ENCODE measurements at regions not wholly inside any gene's neighbourhood (a gene's known extent, or its start where the extent isn't known, plus 50 kb on each side); places are given as distances from the start of the nearest gene placed in this dataset.

GRCh38 chr1:164186881-164187280, 372.1 kb upstream of the PBX1 start:
- Histone ChIP-seq H3K4me1 (ENCODE audit: insufficient read depth, low read length) (no peaks in the 10 kb centered on the region), H3K4me2 (ENCODE audit: insufficient read depth, low read length) (no peak overlapping the region), H4K20me1 (ENCODE audit: insufficient read depth, low read length) (no peaks in the 10 kb centered on the region), H3K27me3 (ENCODE audit: insufficient read depth, low read length, poor library complexity) (no peaks in the 10 kb centered on the region), H3K79me2 (ENCODE audit: insufficient read depth, low read length) (no peaks in the 10 kb centered on the region), H3K9ac (ENCODE audit: low read depth, low read length) (no peak overlapping the region), H2AFZ (ENCODE audit: low read depth, low read length) (no peak overlapping the region), H3K36me3 (ENCODE audit: insufficient read depth, low read length) (no peaks in the 10 kb centered on the region), H3K27ac (ENCODE audit: low read length) (no peak overlapping the region), H3K4me3 (ENCODE audit: low read depth in 1 of 2, low read length in 2 of 2) (no peak overlapping the region), H3K9me3 (ENCODE audit: insufficient read depth, low read length, severe bottlenecking) (no peaks in the 10 kb centered on the region)
- ATAC-seq (ENCODE audit: insufficient read depth, low read depth): no peak
- TF ChIP-seq CTCF (IDR thresholded peaks at IDR 0.05; ENCODE audit: borderline replicate concordance, extremely low read depth, low read length, poor library complexity, severe bottlenecking) (no peak), EZH2 (IDR thresholded peaks at IDR 0.05; ENCODE audit: borderline replicate concordance, low read depth, low read length, severe bottlenecking) (no peak)
- no peak for DNase-seq

GRCh38 chr1:164188497-164188896, 370.5 kb upstream of the PBX1 start:
- H3K4me2 ChIP-seq (ENCODE audit: insufficient read depth, low read length): no peak overlapping the region
- no peak overlapping the region for H3K27ac ChIP-seq (ENCODE audit: low read length)
- H3K9me3 ChIP-seq (ENCODE audit: insufficient read depth, low read length, severe bottlenecking): no peaks in the 10 kb centered on the region
- DNase-seq (no peak), ATAC-seq (ENCODE audit: insufficient read depth, low read depth) (no peak)
- H2AFZ ChIP-seq (ENCODE audit: low read depth, low read length): no peak overlapping the region
- no peak for TF ChIP-seq CTCF (IDR thresholded peaks at IDR 0.05; ENCODE audit: borderline replicate concordance, extremely low read depth, low read length, poor library complexity, severe bottlenecking)
- TF ChIP-seq EZH2 (IDR thresholded peaks at IDR 0.05; ENCODE audit: borderline replicate concordance, low read depth, low read length, severe bottlenecking): no peak
- no peak overlapping the region for H3K9ac ChIP-seq (ENCODE audit: low read depth, low read length)
- H3K4me3 ChIP-seq (ENCODE audit: low read depth in 1 of 2, low read length in 2 of 2): no peak overlapping the region
- no peaks in the 10 kb centered on the region for H3K4me1 ChIP-seq (ENCODE audit: insufficient read depth, low read length)
- H3K36me3 ChIP-seq (ENCODE audit: insufficient read depth, low read length): no peaks in the 10 kb centered on the region
- H4K20me1 ChIP-seq (ENCODE audit: insufficient read depth, low read length): no peaks in the 10 kb centered on the region
- H3K79me2 ChIP-seq (ENCODE audit: insufficient read depth, low read length): no peaks in the 10 kb centered on the region
- no peaks in the 10 kb centered on the region for H3K27me3 ChIP-seq (ENCODE audit: insufficient read depth, low read length, poor library complexity)

DNA sequence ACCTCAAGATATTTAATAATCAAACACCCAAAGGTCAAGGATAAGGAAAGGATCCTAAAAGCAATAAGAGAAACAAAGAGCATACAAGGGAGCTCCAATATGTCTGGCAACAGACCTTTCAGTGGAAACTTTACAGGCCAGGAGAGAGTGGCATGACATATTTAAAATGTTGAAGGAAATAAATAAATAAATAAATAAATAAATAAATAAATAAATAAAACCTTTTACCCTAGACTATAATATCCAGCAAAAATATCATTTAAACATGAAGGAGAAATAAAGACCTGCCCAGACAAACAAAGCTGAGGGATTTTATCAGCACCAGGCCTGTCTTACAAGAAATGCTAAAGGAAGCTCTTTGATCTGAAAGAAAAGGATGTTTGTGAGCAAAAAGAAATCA, 367.8 kb upstream of the PBX1 start:
- no peaks in the 10 kb centered on the region for H3K4me1 ChIP-seq (ENCODE audit: insufficient read depth, low read length)
- no peak overlapping the region for H3K9ac ChIP-seq (ENCODE audit: low read depth, low read length)
- no peak for DNase-seq
- no peak for TF ChIP-seq CTCF (IDR thresholded peaks at IDR 0.05; ENCODE audit: borderline replicate concordance, extremely low read depth, low read length, poor library complexity, severe bottlenecking)
- no peak for TF ChIP-seq EZH2 (IDR thresholded peaks at IDR 0.05; ENCODE audit: borderline replicate concordance, low read depth, low read length, severe bottlenecking)
- H3K36me3 ChIP-seq (ENCODE audit: insufficient read depth, low read length): no peaks in the 10 kb centered on the region
- H2AFZ ChIP-seq (ENCODE audit: low read depth, low read length): no peak overlapping the region
- no peaks in the 10 kb centered on the region for H4K20me1 ChIP-seq (ENCODE audit: insufficient read depth, low read length)
- no peak for ATAC-seq (ENCODE audit: insufficient read depth, low read depth)
- no peaks in the 10 kb centered on the region for H3K9me3 ChIP-seq (ENCODE audit: insufficient read depth, low read length, severe bottlenecking)
- no peak overlapping the region for H3K4me3 ChIP-seq (ENCODE audit: low read depth in 1 of 2, low read length in 2 of 2)
- no peak overlapping the region for H3K27ac ChIP-seq (ENCODE audit: low read length)
- no peak overlapping the region for H3K4me2 ChIP-seq (ENCODE audit: insufficient read depth, low read length)
- no peaks in the 10 kb centered on the region for H3K79me2 ChIP-seq (ENCODE audit: insufficient read depth, low read length)
- H3K27me3 ChIP-seq (ENCODE audit: insufficient read depth, low read length, poor library complexity): no peaks in the 10 kb centered on the region

DNA sequence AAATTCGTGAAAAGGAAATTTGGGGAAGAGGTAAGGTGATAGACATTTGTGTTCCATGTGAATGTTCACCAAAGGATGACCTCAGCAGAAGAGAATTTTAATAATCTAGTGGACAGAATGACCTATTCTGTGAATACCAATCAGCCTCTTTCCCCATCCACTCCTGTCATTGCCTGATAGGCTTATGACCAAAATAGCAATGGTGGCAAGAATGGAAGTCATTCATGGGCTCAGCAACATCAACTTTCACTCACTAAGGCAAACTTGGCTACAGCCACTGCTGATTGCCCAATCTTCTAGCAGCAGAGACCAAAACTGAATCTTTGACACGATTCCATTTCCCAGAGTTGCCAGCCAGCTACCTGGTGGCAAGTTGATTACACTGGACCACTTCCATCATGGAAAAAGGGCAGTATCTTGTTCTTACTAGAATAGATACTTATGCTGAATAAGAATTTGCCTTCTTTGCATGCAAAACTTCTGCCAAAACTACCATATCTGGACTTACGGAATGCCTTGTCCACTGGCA, 348.7 kb upstream of the PBX1 start:
- Histone ChIP-seq H3K9ac (ENCODE audit: low read depth, low read length) (no peak overlapping the region), H3K4me1 (ENCODE audit: insufficient read depth, low read length) (no peaks in the 10 kb centered on the region), H2AFZ (ENCODE audit: low read depth, low read length) (no peak overlapping the region), H3K27me3 (ENCODE audit: insufficient read depth, low read length, poor library complexity) (no peaks in the 10 kb centered on the region), H3K27ac (ENCODE audit: low read length) (no peak overlapping the region), H4K20me1 (ENCODE audit: insufficient read depth, low read length) (no peaks in the 10 kb centered on the region), H3K79me2 (ENCODE audit: insufficient read depth, low read length) (no peaks in the 10 kb centered on the region), H3K4me2 (ENCODE audit: insufficient read depth, low read length) (no peak overlapping the region), H3K9me3 (ENCODE audit: insufficient read depth, low read length, severe bottlenecking) (no peaks in the 10 kb centered on the region), H3K36me3 (ENCODE audit: insufficient read depth, low read length) (no peaks in the 10 kb centered on the region), H3K4me3 (ENCODE audit: low read depth in 1 of 2, low read length in 2 of 2) (no peak overlapping the region)
- DNase-seq (no peak), ATAC-seq (ENCODE audit: insufficient read depth, low read depth) (no peak)
- TF ChIP-seq EZH2 (IDR thresholded peaks at IDR 0.05; ENCODE audit: borderline replicate concordance, low read depth, low read length, severe bottlenecking): no peak
- TF ChIP-seq CTCF (IDR thresholded peaks at IDR 0.05; ENCODE audit: borderline replicate concordance, extremely low read depth, low read length, poor library complexity, severe bottlenecking): no peak
